ENCODE measurements at regions not wholly inside any gene's neighbourhood (a gene's known extent, or its start where the extent isn't known, plus 50 kb on each side); places are given as distances from the start of the nearest gene placed in this dataset.

DNA sequence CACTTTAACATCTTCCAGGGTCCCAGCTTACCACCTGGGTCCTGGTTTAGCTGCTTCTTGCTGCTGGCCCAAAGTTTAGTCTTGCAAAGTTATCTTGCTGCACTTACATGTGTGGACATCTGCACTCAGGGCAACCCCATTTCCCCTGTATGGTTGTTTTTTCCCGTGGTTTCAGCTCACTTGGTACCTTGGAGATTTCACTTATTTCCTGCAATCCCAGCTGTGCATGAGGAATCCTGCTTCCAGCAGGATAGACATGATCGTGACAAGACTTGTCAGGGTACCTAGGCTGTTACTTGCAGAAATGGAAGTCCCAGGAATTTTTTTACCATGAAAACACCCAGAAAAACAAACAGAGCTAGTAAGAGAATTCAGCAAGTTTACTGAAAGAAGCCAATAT is 95.9 kb upstream of the LEP start:
- Mint-ChIP-seq H3K9me3 (peaks cover 4% of the 10 kb centered on the region), H3K27ac (no peak overlapping the region), H3K4me1 (no peaks in the 10 kb centered on the region), H3K4me3 (no peak overlapping the region), H3K27me3 (peaks cover 17% of the 10 kb centered on the region), H3K36me3 (ENCODE audit: low read depth) (no peaks in the 10 kb centered on the region)
- DNase-seq (no peak), ATAC-seq (no peak)

DNA sequence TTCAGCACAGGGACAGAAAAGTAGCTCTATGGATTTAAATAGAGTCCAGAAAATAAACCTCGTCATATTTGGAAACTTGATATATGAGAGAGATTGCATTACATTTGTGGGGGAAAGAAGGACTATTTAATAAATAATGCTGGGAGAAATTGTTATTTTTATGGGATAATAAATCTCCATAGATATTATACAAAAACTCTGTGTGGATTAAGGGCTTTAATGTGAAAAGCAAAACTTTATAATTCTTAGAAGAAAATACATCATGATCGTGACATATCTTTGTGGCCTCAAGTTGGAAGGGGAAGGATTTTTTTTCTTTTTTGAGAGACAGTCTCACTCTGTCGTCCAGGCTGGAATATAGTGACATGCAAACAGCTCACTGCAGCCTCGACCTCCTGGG is 95.0 kb upstream of the LEP start:
- DNase-seq (no peak), ATAC-seq (no peak)
- Mint-ChIP-seq H3K4me1 (no peaks in the 10 kb centered on the region), H3K9me3 (peaks cover 4% of the 10 kb centered on the region), H3K27ac (no peak overlapping the region), H3K36me3 (ENCODE audit: low read depth) (no peaks in the 10 kb centered on the region), H3K4me3 (no peak overlapping the region), H3K27me3 (peaks cover 21% of the 10 kb centered on the region)

GRCh38 chr7:128148676-128149075 is 92.4 kb upstream of the LEP start:
- DNase-seq (no peak), ATAC-seq (no peak)
- H3K4me1 Mint-ChIP-seq = no peaks in the 10 kb centered on the region
- no peak overlapping the region for H3K4me3 Mint-ChIP-seq
- H3K9me3 Mint-ChIP-seq = no peaks in the 10 kb centered on the region
- H3K36me3 Mint-ChIP-seq (ENCODE audit: low read depth) = no peaks in the 10 kb centered on the region
- H3K27ac Mint-ChIP-seq = no peak overlapping the region
- peaks cover 34% of the 10 kb centered on the region for H3K27me3 Mint-ChIP-seq

- DNase-seq (no peak), ATAC-seq (no peak)
- no peaks in the 10 kb centered on the region for H3K9me3 Mint-ChIP-seq
- peaks cover 34% of the 10 kb centered on the region for H3K27me3 Mint-ChIP-seq
- H3K4me3 Mint-ChIP-seq = no peak overlapping the region
- H3K36me3 Mint-ChIP-seq (ENCODE audit: low read depth) = no peaks in the 10 kb centered on the region
- H3K27ac Mint-ChIP-seq = no peak overlapping the region
- H3K4me1 Mint-ChIP-seq = peaks cover 2% of the 10 kb centered on the region
Measured at GRCh38 chr7:128150223-128150865, 90.7 kb upstream of the LEP start.

GRCh38 chr7:128151635-128152034 is 89.4 kb upstream of the LEP start:
- peaks cover 2% of the 10 kb centered on the region for H3K4me1 Mint-ChIP-seq
- DNase-seq = no peak
- no peaks in the 10 kb centered on the region for H3K36me3 Mint-ChIP-seq (ENCODE audit: low read depth)
- no peak for ATAC-seq
- no peaks in the 10 kb centered on the region for H3K9me3 Mint-ChIP-seq
- no peak overlapping the region for H3K4me3 Mint-ChIP-seq
- no peak overlapping the region for H3K27ac Mint-ChIP-seq
- H3K27me3 Mint-ChIP-seq = peaks cover 34% of the 10 kb centered on the region

DNA sequence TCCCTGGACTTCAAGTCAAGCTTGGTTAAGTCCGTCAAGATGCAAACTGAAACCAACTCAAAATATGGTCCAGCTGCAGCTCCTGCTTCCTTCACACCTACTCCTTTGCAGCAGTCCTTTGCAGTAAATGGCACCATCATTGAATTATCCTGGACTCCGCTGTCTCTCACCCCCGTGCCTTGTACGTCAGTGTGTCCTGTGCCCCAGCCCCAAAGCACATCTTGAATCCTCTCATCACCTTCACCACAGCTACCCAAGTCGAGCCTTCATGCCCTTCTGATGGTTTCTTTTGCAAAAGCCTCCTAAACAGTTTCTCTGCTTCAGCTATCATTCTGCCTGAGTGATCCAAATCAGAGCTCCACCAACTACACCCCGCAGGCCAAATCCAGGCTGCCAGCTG is 88.4 kb upstream of the LEP start:
- H3K27ac Mint-ChIP-seq = no peak overlapping the region
- no peaks in the 10 kb centered on the region for H3K9me3 Mint-ChIP-seq
- ATAC-seq (no peak), DNase-seq (no peak)
- no peak overlapping the region for H3K4me3 Mint-ChIP-seq
- no peaks in the 10 kb centered on the region for H3K36me3 Mint-ChIP-seq (ENCODE audit: low read depth)
- H3K27me3 Mint-ChIP-seq = peaks cover 34% of the 10 kb centered on the region
- peaks cover 2% of the 10 kb centered on the region for H3K4me1 Mint-ChIP-seq

- no peaks in the 10 kb centered on the region for H3K9me3 Mint-ChIP-seq
- no peak overlapping the region for H3K27ac Mint-ChIP-seq
- DNase-seq (no peak), ATAC-seq (no peak)
- peaks cover 31% of the 10 kb centered on the region for H3K27me3 Mint-ChIP-seq
- no peaks in the 10 kb centered on the region for H3K36me3 Mint-ChIP-seq (ENCODE audit: low read depth)
- H3K4me3 Mint-ChIP-seq = no peak overlapping the region
- peaks cover 2% of the 10 kb centered on the region for H3K4me1 Mint-ChIP-seq
Measured at GRCh38 chr7:128153436-128153835, 87.6 kb upstream of the LEP start.

DNA sequence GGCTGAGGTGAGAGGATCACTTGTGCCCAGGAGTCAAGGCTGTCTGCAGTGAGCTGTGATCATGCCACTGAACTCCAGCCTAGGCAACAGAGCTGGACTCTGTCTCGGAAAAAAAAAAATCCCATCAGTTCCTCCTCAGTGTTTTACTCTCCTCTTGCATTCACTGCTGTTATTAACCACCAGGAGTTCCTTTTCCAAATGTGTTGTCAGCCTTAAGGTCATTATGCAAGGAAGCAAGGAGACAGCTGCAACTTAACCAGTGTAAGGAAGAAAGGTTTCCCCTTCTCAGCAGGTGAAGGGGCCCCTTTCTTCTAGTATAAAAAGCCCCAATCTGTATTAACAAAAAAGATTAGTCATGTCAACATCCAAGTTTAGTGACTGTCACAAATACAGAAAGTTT is 86.6 kb upstream of the LEP start:
- DNase-seq = no peak
- H3K4me3 Mint-ChIP-seq = no peak overlapping the region
- H3K9me3 Mint-ChIP-seq = no peaks in the 10 kb centered on the region
- H3K27me3 Mint-ChIP-seq = peaks cover 29% of the 10 kb centered on the region
- H3K36me3 Mint-ChIP-seq (ENCODE audit: low read depth) = no peaks in the 10 kb centered on the region
- ATAC-seq = no peak
- H3K27ac Mint-ChIP-seq = no peak overlapping the region
- peaks cover 2% of the 10 kb centered on the region for H3K4me1 Mint-ChIP-seq

- Mint-ChIP-seq H3K9me3 (no peaks in the 10 kb centered on the region), H3K4me3 (no peak overlapping the region), H3K36me3 (ENCODE audit: low read depth) (no peaks in the 10 kb centered on the region), H3K4me1 (peaks cover 2% of the 10 kb centered on the region), H3K27me3 (peaks cover 32% of the 10 kb centered on the region), H3K27ac (no peak overlapping the region)
- ATAC-seq (no peak), DNase-seq (no peak)
Measured at GRCh38 chr7:128155100-128155740, 85.9 kb upstream of the LEP start.

DNA sequence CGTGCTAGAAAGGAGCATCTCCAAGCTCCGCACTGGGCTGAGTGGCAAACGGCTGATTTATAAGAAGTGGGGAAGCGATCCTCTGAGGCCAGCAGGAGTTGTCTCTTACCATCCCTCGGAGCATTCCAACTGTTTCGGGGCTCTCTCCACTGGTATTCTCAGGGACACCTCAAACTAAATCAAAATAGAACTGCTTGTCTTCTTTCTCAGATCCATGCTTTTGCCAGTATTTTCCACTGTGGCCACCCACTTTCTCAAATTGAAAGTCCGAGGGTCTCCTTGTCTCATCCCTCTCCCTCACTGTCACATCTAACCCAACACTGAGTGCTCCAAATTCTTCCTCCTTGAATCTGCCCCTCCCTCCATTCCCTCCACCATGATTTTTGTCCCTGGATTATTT is 83.2 kb upstream of the LEP start:
- Mint-ChIP-seq H3K27me3 (peaks cover 28% of the 10 kb centered on the region), H3K4me3 (no peak overlapping the region), H3K27ac (no peak overlapping the region)

GRCh38 chr7:128158370-128158769 is 82.7 kb upstream of the LEP start:
- DNase-seq (no peak), ATAC-seq (no peak)
- peaks cover 2% of the 10 kb centered on the region for H3K4me1 Mint-ChIP-seq
- no peaks in the 10 kb centered on the region for H3K36me3 Mint-ChIP-seq (ENCODE audit: low read depth)
- H3K4me3 Mint-ChIP-seq = no peak overlapping the region
- peaks cover 28% of the 10 kb centered on the region for H3K27me3 Mint-ChIP-seq
- no peaks in the 10 kb centered on the region for H3K9me3 Mint-ChIP-seq
- no peak overlapping the region for H3K27ac Mint-ChIP-seq

More for the DNA sequence above, 83.2 kb upstream of the LEP start:
- no peaks in the 10 kb centered on the region for H3K9me3 Mint-ChIP-seq
- DNase-seq (no peak), ATAC-seq (no peak)
- H3K36me3 Mint-ChIP-seq (ENCODE audit: low read depth) = no peaks in the 10 kb centered on the region
- peaks cover 2% of the 10 kb centered on the region for H3K4me1 Mint-ChIP-seq

DNA sequence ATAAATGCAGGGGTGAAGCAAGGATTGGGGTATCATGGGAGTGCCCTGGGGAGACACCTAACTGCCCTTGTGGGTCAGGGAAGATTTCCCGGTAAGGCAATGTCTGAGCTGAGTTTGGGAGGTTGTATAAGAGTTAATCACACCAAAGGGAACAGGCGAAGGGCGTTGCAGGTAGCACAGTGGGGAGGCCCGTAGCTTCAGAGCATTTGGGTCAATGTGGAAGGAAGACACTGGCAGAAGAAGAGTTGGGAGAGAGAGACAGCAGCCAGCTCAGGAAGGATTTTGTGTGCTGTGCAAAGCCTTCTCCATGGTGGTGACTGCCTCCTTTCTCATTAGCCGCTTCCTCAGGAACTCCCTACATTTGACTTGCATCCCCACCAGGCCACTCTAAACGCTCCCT is 80.8 kb upstream of the LEP start:
- Mint-ChIP-seq H3K27ac (no peak overlapping the region), H3K4me3 (no peak overlapping the region), H3K27me3 (peaks cover 43% of the 10 kb centered on the region), H3K36me3 (ENCODE audit: low read depth) (no peaks in the 10 kb centered on the region), H3K9me3 (no peaks in the 10 kb centered on the region), H3K4me1 (peaks cover 9% of the 10 kb centered on the region)
- ATAC-seq (no peak), DNase-seq (no peak)

- H3K36me3 Mint-ChIP-seq (ENCODE audit: low read depth) = no peaks in the 10 kb centered on the region
- peaks cover 13% of the 10 kb centered on the region for H3K4me1 Mint-ChIP-seq
- no peaks in the 10 kb centered on the region for H3K9me3 Mint-ChIP-seq
- DNase-seq (no peak), ATAC-seq (no peak)
- peaks cover 54% of the 10 kb centered on the region for H3K27me3 Mint-ChIP-seq
- no peak overlapping the region for H3K27ac Mint-ChIP-seq
- H3K4me3 Mint-ChIP-seq = no peak overlapping the region
Measured at GRCh38 chr7:128161466-128162125, 79.5 kb upstream of the LEP start.

DNA sequence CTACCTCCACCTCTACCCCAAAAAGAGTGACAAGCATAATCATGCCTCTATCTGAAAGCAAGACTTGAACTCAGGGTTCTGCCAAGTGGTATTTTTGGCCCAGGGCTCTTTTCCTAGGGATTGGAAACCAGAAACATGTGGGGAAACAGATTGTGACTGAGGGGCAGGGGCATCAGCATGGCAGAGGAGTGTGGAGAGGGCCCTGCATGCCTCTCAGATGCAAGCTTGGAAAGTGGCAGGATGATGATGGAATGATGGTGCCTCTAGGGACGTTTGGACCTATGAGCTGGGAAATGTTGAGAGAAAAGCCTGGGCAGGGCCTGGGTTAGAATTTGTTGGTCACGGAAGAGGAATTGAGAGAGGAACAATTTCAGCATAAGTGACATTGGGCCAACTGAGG is 78.4 kb upstream of the LEP start:
- Mint-ChIP-seq H3K27ac (no peak overlapping the region), H3K36me3 (ENCODE audit: low read depth) (no peaks in the 10 kb centered on the region), H3K27me3 (peaks cover 57% of the 10 kb centered on the region), H3K4me3 (no peak overlapping the region), H3K9me3 (no peaks in the 10 kb centered on the region), H3K4me1 (peaks cover 13% of the 10 kb centered on the region)
- no peak for ATAC-seq
- DNase-seq = no peak

GRCh38 chr7:128163473-128163872 is 77.6 kb upstream of the LEP start:
- peaks cover 17% of the 10 kb centered on the region for H3K4me1 Mint-ChIP-seq
- H3K27me3 Mint-ChIP-seq = peaks cover 58% of the 10 kb centered on the region
- no peak for ATAC-seq
- no peak for DNase-seq
- no peak overlapping the region for H3K4me3 Mint-ChIP-seq
- H3K36me3 Mint-ChIP-seq (ENCODE audit: low read depth) = no peaks in the 10 kb centered on the region
- no peaks in the 10 kb centered on the region for H3K9me3 Mint-ChIP-seq
- no peak overlapping the region for H3K27ac Mint-ChIP-seq

Data from activated naive CD8-positive, alpha-beta T cell treated with anti-CD3 and anti-CD28 coated beads, Interleukin-2, amount 50 U/mL, for 24 hours (primary cell).